BLaER1 (cell line): ENCODE measurements at regions not wholly inside any gene's neighbourhood (a gene's known extent, or its start where the extent isn't known, plus 50 kb on each side); places are given as distances from the start of the nearest gene placed in this dataset.
A peak's percentile ranks its signal among the peaks of the same experiment; 100 is the strongest.

ENCODE experiments used
- H3K27ac ChIP-seq: shearing (Covaris generic); formaldehyde crosslinking; 2 replicates; pipeline ENCODE4 v1.8.1; 2022
- H3K27me3 ChIP-seq: shearing (Covaris generic); formaldehyde crosslinking; 2 replicates; pipeline ENCODE4 v1.8.1; 2022
- H3K36me3 ChIP-seq: shearing (Covaris generic); formaldehyde crosslinking; 2 replicates; pipeline ENCODE4 v1.8.1; 2022
- H3K4me1 ChIP-seq: shearing (Covaris generic); formaldehyde crosslinking; 2 replicates; pipeline ENCODE4 v1.8.1; 2022
- H3K4me2 ChIP-seq: shearing (Covaris generic); formaldehyde crosslinking; 2 replicates; pipeline ENCODE4 v1.8.1; 2022
- H3K4me3 ChIP-seq: shearing (Covaris generic); formaldehyde crosslinking; 2 replicates; pipeline ENCODE4 v1.8.1; 2022
- H3K9ac ChIP-seq: shearing (Covaris generic); formaldehyde crosslinking; 2 replicates; pipeline ENCODE4 v1.8.1; 2022
- H3K9me3 ChIP-seq: shearing (Covaris generic); formaldehyde crosslinking; 2 replicates; pipeline ENCODE4 v1.8.1; 2022
- H4K20me1 ChIP-seq: shearing (Covaris generic); formaldehyde crosslinking; 2 replicates; pipeline ENCODE4 v1.8.1; 2022
- Cebpa-rat ChIP-seq: shearing (Covaris generic); IDR thresholded peaks from 2 replicates; pipeline ENCODE4 v1.8.1; 2022

- no peak overlapping the region for H3K27ac ChIP-seq
- peaks cover 21% of the 10 kb centered on the region for H3K9me3 ChIP-seq
- no peak for TF ChIP-seq Cebpa-rat
- no peaks in the 10 kb centered on the region for H4K20me1 ChIP-seq
- H3K9ac ChIP-seq, result no peak overlapping the region
- H3K4me3 ChIP-seq, result no peak overlapping the region
- no peaks in the 10 kb centered on the region for H3K36me3 ChIP-seq
- H3K4me2 ChIP-seq, result no peak overlapping the region
- H3K4me1 ChIP-seq, result peaks cover 32% of the 10 kb centered on the region
- no peaks in the 10 kb centered on the region for H3K27me3 ChIP-seq
These were observed 434.2 kb upstream of the CDH4 start for GRCh38 chr20:60817891-60818290.

DNA sequence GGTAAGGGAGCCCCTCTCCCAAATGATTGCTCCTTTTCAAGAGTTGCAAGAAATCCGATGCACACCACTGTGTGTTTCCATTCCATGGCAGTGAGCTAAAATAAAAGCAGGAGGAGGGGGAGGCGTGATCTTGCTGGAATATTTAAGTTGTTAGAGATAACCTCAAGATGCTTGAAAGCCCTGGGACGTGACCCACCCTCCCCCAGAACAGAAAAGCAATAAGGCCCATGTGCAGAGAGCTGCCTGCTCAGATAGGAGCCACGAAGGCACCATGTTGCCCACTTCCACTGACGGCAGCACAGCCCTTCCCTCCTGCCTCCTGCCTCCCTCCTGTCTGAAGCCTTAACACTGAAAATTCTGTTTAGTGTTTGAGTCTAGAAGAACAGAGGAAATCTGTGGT, 432.6 kb upstream of the CDH4 start:
- H3K9ac ChIP-seq, result no peak overlapping the region
- no peak for TF ChIP-seq Cebpa-rat
- no peak overlapping the region for H3K4me3 ChIP-seq
- H3K27ac ChIP-seq, result no peak overlapping the region
- no peaks in the 10 kb centered on the region for H3K36me3 ChIP-seq
- H3K4me1 ChIP-seq, result peaks cover 32% of the 10 kb centered on the region
- H3K9me3 ChIP-seq, result peaks cover 21% of the 10 kb centered on the region
- no peaks in the 10 kb centered on the region for H3K27me3 ChIP-seq
- H3K4me2 ChIP-seq, result peak overlapping the region; percentile 56; the same call in 1 of the 2 replicates
- no peaks in the 10 kb centered on the region for H4K20me1 ChIP-seq

- Histone ChIP-seq H3K9me3 (peaks cover 20% of the 10 kb centered on the region), H4K20me1 (no peaks in the 10 kb centered on the region), H3K4me1 (peaks cover 32% of the 10 kb centered on the region), H3K27me3 (no peaks in the 10 kb centered on the region), H3K9ac (no peak overlapping the region), H3K4me3 (no peak overlapping the region), H3K27ac (no peak overlapping the region), H3K36me3 (no peaks in the 10 kb centered on the region), H3K4me2 (peak overlapping the region; percentile 56)
- TF ChIP-seq Cebpa-rat, result no peak
These were observed 431.9 kb upstream of the CDH4 start for GRCh38 chr20:60820149-60820548.

- Histone ChIP-seq H3K4me3 (no peak overlapping the region), H3K9me3 (peaks cover 13% of the 10 kb centered on the region), H3K27ac (no peak overlapping the region), H3K9ac (no peak overlapping the region), H3K36me3 (no peaks in the 10 kb centered on the region), H4K20me1 (no peaks in the 10 kb centered on the region), H3K4me2 (peak overlapping the region; percentile 56), H3K4me1 (peaks cover 32% of the 10 kb centered on the region), H3K27me3 (no peaks in the 10 kb centered on the region)
- no peak for TF ChIP-seq Cebpa-rat
These were observed 431.1 kb upstream of the CDH4 start for GRCh38 chr20:60820918-60821317.

GRCh38 chr20:60822699-60823607, 429.1 kb upstream of the CDH4 start:
- H3K36me3 ChIP-seq, result no peaks in the 10 kb centered on the region
- H3K4me3 ChIP-seq, result no peak overlapping the region
- no peaks in the 10 kb centered on the region for H3K27me3 ChIP-seq
- H4K20me1 ChIP-seq, result no peaks in the 10 kb centered on the region
- H3K4me1 ChIP-seq, result peaks cover 32% of the 10 kb centered on the region
- no peak overlapping the region for H3K9ac ChIP-seq
- TF ChIP-seq Cebpa-rat, result no peak
- H3K9me3 ChIP-seq, result no peaks in the 10 kb centered on the region; the same call in 1 of the 2 replicates
- H3K4me2 ChIP-seq, result no peak overlapping the region
- H3K27ac ChIP-seq, result no peak overlapping the region

- H3K36me3 ChIP-seq, result no peaks in the 10 kb centered on the region
- no peak for TF ChIP-seq Cebpa-rat
These were observed 416.2 kb upstream of the CDH4 start for GRCh38 chr20:60835876-60836275.

DNA sequence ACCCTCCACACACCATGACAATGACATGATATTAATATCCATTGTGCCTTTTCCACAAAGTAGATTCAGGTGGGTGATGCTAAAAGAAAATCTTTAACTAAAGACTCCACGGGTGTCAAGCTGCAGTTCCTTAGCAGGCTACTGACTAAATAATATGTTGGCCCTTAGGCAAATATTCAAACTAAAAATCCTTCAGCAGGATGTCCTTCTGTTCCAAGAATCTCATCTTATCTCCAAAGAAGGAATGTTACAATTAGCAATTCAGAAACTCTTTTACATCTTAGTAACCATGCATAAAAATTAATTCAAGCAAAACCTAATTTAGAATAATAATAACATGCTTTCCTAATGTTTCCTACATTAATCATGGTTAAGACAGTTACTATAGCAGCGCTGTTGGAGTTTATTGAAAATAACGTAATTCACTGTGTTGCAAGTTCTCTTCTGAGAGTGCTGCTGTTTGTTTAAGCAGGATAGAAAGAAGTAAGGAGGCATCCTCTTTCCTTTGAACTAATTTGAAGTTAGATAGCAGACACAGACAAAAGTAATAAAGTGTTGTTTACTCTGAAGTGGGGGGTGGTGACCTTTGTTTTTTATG, 414.8 kb upstream of the CDH4 start:
- no peak for TF ChIP-seq Cebpa-rat
- no peak overlapping the region for H3K27ac ChIP-seq
- H3K9ac ChIP-seq, result no peak overlapping the region
- no peak overlapping the region for H3K4me2 ChIP-seq
- H4K20me1 ChIP-seq, result no peaks in the 10 kb centered on the region
- no peak overlapping the region for H3K4me3 ChIP-seq
- H3K27me3 ChIP-seq, result no peaks in the 10 kb centered on the region
- peaks cover 32% of the 10 kb centered on the region for H3K9me3 ChIP-seq
- H3K4me1 ChIP-seq, result peaks cover 25% of the 10 kb centered on the region
- H3K36me3 ChIP-seq, result no peaks in the 10 kb centered on the region

More at GRCh38 chr20:60835876-60836275, 416.2 kb upstream of the CDH4 start:
- Histone ChIP-seq H3K9me3 (peaks cover 27% of the 10 kb centered on the region), H4K20me1 (no peaks in the 10 kb centered on the region), H3K9ac (no peak overlapping the region), H3K4me3 (no peak overlapping the region), H3K27ac (no peak overlapping the region), H3K4me2 (no peak overlapping the region), H3K4me1 (peaks cover 19% of the 10 kb centered on the region), H3K27me3 (no peaks in the 10 kb centered on the region)

DNA sequence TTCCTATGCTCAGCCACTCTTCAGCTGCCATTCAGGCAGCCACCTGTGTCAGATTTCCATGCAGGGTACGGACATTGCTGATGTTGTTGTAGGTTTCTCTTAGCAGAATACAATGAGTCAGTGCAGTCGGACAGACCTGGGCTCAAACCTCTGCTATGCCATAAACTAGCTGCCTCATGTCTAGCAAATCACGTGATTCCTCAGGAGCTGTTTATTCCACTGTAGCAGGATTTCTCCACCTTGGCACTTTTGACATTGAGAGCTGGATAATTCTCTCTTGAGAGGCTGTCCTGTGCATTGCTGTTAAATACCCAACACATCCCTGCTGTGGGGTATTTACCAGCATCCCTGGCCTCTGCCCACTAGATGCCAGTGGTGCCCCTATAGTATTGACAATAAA, 413.8 kb upstream of the CDH4 start:
- Histone ChIP-seq H3K4me1 (peaks cover 35% of the 10 kb centered on the region), H3K4me2 (peak overlapping the region; percentile 24), H3K36me3 (no peaks in the 10 kb centered on the region), H3K27me3 (no peaks in the 10 kb centered on the region), H3K4me3 (no peak overlapping the region), H3K9ac (no peak overlapping the region), H3K9me3 (peaks cover 36% of the 10 kb centered on the region), H3K27ac (no peak overlapping the region), H4K20me1 (no peaks in the 10 kb centered on the region)
- no peak for TF ChIP-seq Cebpa-rat

DNA sequence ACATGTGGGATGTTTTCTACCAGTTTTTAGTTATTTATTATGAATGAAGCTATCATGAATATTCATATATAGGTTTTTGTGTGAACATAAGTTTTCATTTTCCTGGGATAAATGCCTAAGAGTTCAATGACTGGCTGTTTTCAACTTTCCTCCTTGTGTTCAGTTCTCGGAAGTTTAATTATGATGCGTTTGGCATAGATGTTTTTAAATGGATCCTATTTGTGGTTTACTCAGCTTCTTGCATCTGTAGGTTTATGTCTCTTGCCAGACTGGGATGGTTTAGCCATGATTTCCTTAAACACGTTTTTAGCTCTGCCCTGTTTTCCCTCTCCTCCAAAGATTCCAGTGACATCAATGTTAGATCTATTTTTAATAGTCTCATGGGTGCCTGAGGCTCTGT, 411.1 kb upstream of the CDH4 start:
- Histone ChIP-seq H3K27me3 (no peaks in the 10 kb centered on the region), H3K4me2 (no peak overlapping the region), H4K20me1 (no peaks in the 10 kb centered on the region), H3K4me1 (peaks cover 50% of the 10 kb centered on the region), H3K9me3 (peaks cover 36% of the 10 kb centered on the region), H3K4me3 (no peak overlapping the region), H3K9ac (no peak overlapping the region), H3K36me3 (no peaks in the 10 kb centered on the region), H3K27ac (no peak overlapping the region)
- no peak for TF ChIP-seq Cebpa-rat

- Histone ChIP-seq H3K4me2 (no peak overlapping the region), H3K4me3 (no peak overlapping the region), H4K20me1 (no peaks in the 10 kb centered on the region), H3K9me3 (peaks cover 26% of the 10 kb centered on the region), H3K36me3 (no peaks in the 10 kb centered on the region), H3K27ac (no peak overlapping the region), H3K4me1 (peaks cover 31% of the 10 kb centered on the region), H3K9ac (no peak overlapping the region), H3K27me3 (no peaks in the 10 kb centered on the region)
- TF ChIP-seq Cebpa-rat, result no peak
These were observed 406.9 kb upstream of the CDH4 start for GRCh38 chr20:60845146-60845545.
